HEK293 (cell line): ENCODE measurements at regions not wholly inside any gene's neighbourhood (a gene's known extent, or its start where the extent isn't known, plus 50 kb on each side); places are given as distances from the start of the nearest gene placed in this dataset.

Experiments
- ZBTB17 ChIP-seq: fragments of 450-650 bp; formaldehyde crosslinking; IDR thresholded peaks from 2 replicates; pipeline ENCODE4 v1.5.1; 2016; ENCODE audit warnings: missing biosample characterization, missing genetic modification characterization
- ZBTB6 ChIP-seq: fragments of 450-650 bp; formaldehyde crosslinking; IDR thresholded peaks from 2 replicates; pipeline ENCODE4 v1.5.1; 2017; ENCODE audit warnings: missing biosample characterization, missing genetic modification characterization
- ZBTB8A ChIP-seq: fragments of 450-650 bp; formaldehyde crosslinking; IDR thresholded peaks from 2 replicates; pipeline ENCODE4 v1.5.1; 2016; ENCODE audit warnings: missing biosample characterization, missing genetic modification characterization
- ZNF146 ChIP-seq: fragments of 450-650 bp; formaldehyde crosslinking; IDR thresholded peaks from 2 replicates; pipeline ENCODE4 v1.5.1; 2016; ENCODE audit warnings: missing biosample characterization, missing genetic modification characterization
- ZNF274 ChIP-seq, 2 experiments: fragments of 200-500 bp in 1 of 2; fragments of 450-650 bp in 1 of 2; sonication (Bioruptor generic) in 1 of 2; formaldehyde crosslinking in 1 of 2; IDR thresholded peaks; 2 replicates each; pipeline versions ENCODE4 v1.5.1 to v1.6.1; 2014 to 2016; ENCODE audit warnings: borderline replicate concordance in 1 of 2, inconsistent platforms in 1 of 2, low read length in 1 of 2, missing biosample characterization in 1 of 2, missing genetic modification characterization in 1 of 2
- ZNF585B ChIP-seq: fragments of 450-650 bp; formaldehyde crosslinking; IDR thresholded peaks from 2 replicates; pipeline ENCODE4 v1.5.1; 2016; ENCODE audit warnings: missing biosample characterization, missing genetic modification characterization
- ZNF600 ChIP-seq: fragments of 450-650 bp; formaldehyde crosslinking; IDR thresholded peaks from 2 replicates; pipeline ENCODE4 v1.5.1; 2016; ENCODE audit warnings: missing biosample characterization, missing genetic modification characterization
- ZNF777 ChIP-seq: fragments of 450-650 bp; formaldehyde crosslinking; IDR thresholded peaks from 2 replicates; pipeline ENCODE4 v1.5.1; 2017; ENCODE audit warnings: missing biosample characterization, missing genetic modification characterization, borderline replicate concordance
- TF ChIP-seq, protein P1 (sequence below): fragments of 450-650 bp; formaldehyde crosslinking; IDR thresholded peaks from 2 replicates; pipeline ENCODE4 v1.5.1; 2016; ENCODE audit warnings: missing biosample characterization, missing genetic modification characterization
- TF ChIP-seq, protein P2 (sequence below): fragments of 450-650 bp; formaldehyde crosslinking; IDR thresholded peaks from 2 replicates; pipeline ENCODE4 v1.5.1; 2016; ENCODE audit warnings: missing biosample characterization, missing genetic modification characterization

GRCh38 chr12:127660961-127661360 lies 606.0 kb upstream of the TMEM132C start:
- TF ChIP-seq, protein P1, sequence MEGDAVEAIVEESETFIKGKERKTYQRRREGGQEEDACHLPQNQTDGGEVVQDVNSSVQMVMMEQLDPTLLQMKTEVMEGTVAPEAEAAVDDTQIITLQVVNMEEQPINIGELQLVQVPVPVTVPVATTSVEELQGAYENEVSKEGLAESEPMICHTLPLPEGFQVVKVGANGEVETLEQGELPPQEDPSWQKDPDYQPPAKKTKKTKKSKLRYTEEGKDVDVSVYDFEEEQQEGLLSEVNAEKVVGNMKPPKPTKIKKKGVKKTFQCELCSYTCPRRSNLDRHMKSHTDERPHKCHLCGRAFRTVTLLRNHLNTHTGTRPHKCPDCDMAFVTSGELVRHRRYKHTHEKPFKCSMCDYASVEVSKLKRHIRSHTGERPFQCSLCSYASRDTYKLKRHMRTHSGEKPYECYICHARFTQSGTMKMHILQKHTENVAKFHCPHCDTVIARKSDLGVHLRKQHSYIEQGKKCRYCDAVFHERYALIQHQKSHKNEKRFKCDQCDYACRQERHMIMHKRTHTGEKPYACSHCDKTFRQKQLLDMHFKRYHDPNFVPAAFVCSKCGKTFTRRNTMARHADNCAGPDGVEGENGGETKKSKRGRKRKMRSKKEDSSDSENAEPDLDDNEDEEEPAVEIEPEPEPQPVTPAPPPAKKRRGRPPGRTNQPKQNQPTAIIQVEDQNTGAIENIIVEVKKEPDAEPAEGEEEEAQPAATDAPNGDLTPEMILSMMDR (tag by site-specific recombination) = no peak
- TF ChIP-seq ZBTB17 (no peak), ZNF777 (tag by site-specific recombination) (no peak), ZNF600 (tag by site-specific recombination) (no peak), ZNF585B (tag by site-specific recombination) (no peak), ZBTB6 (tag by site-specific recombination) (no peak), ZNF146 (no peak), ZBTB8A (tag by site-specific recombination) (no peak), ZNF274 (IDR thresholded peaks at IDR 0.05; ENCODE audit: low read length) (no peak), ZNF274 (tag by site-specific recombination; IDR thresholded peaks at IDR 0.05; ENCODE audit: borderline replicate concordance) (no peak)
- TF ChIP-seq, protein P2, sequence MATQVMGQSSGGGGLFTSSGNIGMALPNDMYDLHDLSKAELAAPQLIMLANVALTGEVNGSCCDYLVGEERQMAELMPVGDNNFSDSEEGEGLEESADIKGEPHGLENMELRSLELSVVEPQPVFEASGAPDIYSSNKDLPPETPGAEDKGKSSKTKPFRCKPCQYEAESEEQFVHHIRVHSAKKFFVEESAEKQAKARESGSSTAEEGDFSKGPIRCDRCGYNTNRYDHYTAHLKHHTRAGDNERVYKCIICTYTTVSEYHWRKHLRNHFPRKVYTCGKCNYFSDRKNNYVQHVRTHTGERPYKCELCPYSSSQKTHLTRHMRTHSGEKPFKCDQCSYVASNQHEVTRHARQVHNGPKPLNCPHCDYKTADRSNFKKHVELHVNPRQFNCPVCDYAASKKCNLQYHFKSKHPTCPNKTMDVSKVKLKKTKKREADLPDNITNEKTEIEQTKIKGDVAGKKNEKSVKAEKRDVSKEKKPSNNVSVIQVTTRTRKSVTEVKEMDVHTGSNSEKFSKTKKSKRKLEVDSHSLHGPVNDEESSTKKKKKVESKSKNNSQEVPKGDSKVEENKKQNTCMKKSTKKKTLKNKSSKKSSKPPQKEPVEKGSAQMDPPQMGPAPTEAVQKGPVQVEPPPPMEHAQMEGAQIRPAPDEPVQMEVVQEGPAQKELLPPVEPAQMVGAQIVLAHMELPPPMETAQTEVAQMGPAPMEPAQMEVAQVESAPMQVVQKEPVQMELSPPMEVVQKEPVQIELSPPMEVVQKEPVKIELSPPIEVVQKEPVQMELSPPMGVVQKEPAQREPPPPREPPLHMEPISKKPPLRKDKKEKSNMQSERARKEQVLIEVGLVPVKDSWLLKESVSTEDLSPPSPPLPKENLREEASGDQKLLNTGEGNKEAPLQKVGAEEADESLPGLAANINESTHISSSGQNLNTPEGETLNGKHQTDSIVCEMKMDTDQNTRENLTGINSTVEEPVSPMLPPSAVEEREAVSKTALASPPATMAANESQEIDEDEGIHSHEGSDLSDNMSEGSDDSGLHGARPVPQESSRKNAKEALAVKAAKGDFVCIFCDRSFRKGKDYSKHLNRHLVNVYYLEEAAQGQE = no peak
